ENCODE measurements at regions not wholly inside any gene's neighbourhood (a gene's known extent, or its start where the extent isn't known, plus 50 kb on each side); places are given as distances from the start of the nearest gene placed in this dataset.
A peak's percentile ranks its signal among the peaks of the same experiment; 100 is the strongest.
"Not testable (repeated sequence)": the region's sequence is repeated elsewhere in the genome, so short reads cannot be mapped to it uniquely, and the experiment has no call there.

- peaks cover 4% of the 10 kb centered on the region; the same call in 1 of the 2 replicates for H3K9me3 Mint-ChIP-seq
- TF ChIP-seq CTCF (IDR thresholded peaks at IDR 0.05): no peak
- H3K36me3 Mint-ChIP-seq (ENCODE audit: low read depth): peaks cover 3% of the 10 kb centered on the region; the same call in 1 of the 2 replicates
- no peaks in the 10 kb centered on the region for H3K4me1 Mint-ChIP-seq (ENCODE audit: low read depth)
- no peak for DNase-seq
- H3K27ac Mint-ChIP-seq: no peak overlapping the region
- H3K27me3 Mint-ChIP-seq (ENCODE audit: insufficient read depth): peaks cover 39% of the 10 kb centered on the region
- H3K4me3 Mint-ChIP-seq: no peak overlapping the region
These were observed 337.8 kb downstream of the THBS2 start for GRCh38 chr6:168915855-168916254.

GRCh38 chr6:168915242-168915641 is 338.4 kb downstream of the THBS2 start:
- Mint-ChIP-seq H3K4me3 (no peak overlapping the region), H3K27ac (no peak overlapping the region), H3K9me3 (peaks cover 4% of the 10 kb centered on the region; the same call in 1 of the 2 replicates), H3K27me3 (ENCODE audit: insufficient read depth) (peaks cover 38% of the 10 kb centered on the region), H3K4me1 (ENCODE audit: low read depth) (no peaks in the 10 kb centered on the region), H3K36me3 (ENCODE audit: low read depth) (no peaks in the 10 kb centered on the region)
- no peak for DNase-seq
- TF ChIP-seq CTCF (IDR thresholded peaks at IDR 0.05): no peak

GRCh38 chr6:168913866-168914469 is 339.7 kb downstream of the THBS2 start:
- Mint-ChIP-seq H3K27me3 (ENCODE audit: insufficient read depth) (peaks cover 30% of the 10 kb centered on the region), H3K4me3 (no peak overlapping the region), H3K9me3 (peaks cover 4% of the 10 kb centered on the region; the same call in 1 of the 2 replicates), H3K36me3 (ENCODE audit: low read depth) (no peaks in the 10 kb centered on the region), H3K27ac (no peak overlapping the region), H3K4me1 (ENCODE audit: low read depth) (peaks cover 5% of the 10 kb centered on the region)
- no peak for TF ChIP-seq CTCF (IDR thresholded peaks at IDR 0.05)
- no peak for DNase-seq

GRCh38 chr6:168913231-168913865 is 340.3 kb downstream of the THBS2 start:
- H3K9me3 Mint-ChIP-seq; H3K27ac Mint-ChIP-seq; H3K36me3 Mint-ChIP-seq (ENCODE audit: low read depth); DNase-seq; H3K4me3 Mint-ChIP-seq: not testable (repeated sequence)
- Mint-ChIP-seq H3K4me1 (ENCODE audit: low read depth) (peaks cover 11% of the 10 kb centered on the region), H3K27me3 (ENCODE audit: insufficient read depth) (peaks cover 29% of the 10 kb centered on the region)

GRCh38 chr6:168909288-168909687 is 344.4 kb downstream of the THBS2 start:
- Mint-ChIP-seq H3K36me3 (ENCODE audit: low read depth) (no peaks in the 10 kb centered on the region), H3K9me3 (peaks cover 4% of the 10 kb centered on the region; the same call in 1 of the 2 replicates), H3K27me3 (ENCODE audit: insufficient read depth) (peaks cover 9% of the 10 kb centered on the region), H3K27ac (peak overlapping the region; percentile 58; the same call in 1 of the 2 replicates), H3K4me3 (no peak overlapping the region), H3K4me1 (ENCODE audit: low read depth) (peaks cover 17% of the 10 kb centered on the region)
- TF ChIP-seq CTCF (IDR thresholded peaks at IDR 0.05): no peak
- DNase-seq: no peak

GRCh38 chr6:168908887-168909286 is 344.8 kb downstream of the THBS2 start:
- DNase-seq: peak; percentile 50
- Mint-ChIP-seq H3K4me3 (no peak overlapping the region), H3K27ac (peak overlapping the region; percentile 58; the same call in 1 of the 2 replicates), H3K27me3 (ENCODE audit: insufficient read depth) (peaks cover 6% of the 10 kb centered on the region), H3K9me3 (peaks cover 4% of the 10 kb centered on the region; the same call in 1 of the 2 replicates), H3K4me1 (ENCODE audit: low read depth) (peaks cover 17% of the 10 kb centered on the region), H3K36me3 (ENCODE audit: low read depth) (no peaks in the 10 kb centered on the region)
- TF ChIP-seq CTCF (IDR thresholded peaks at IDR 0.05): peak; percentile 70

Data from HFFc6 (cell line).